Ishikawa (cell line): ENCODE measurements at regions not wholly inside any gene's neighbourhood (a gene's known extent, or its start where the extent isn't known, plus 50 kb on each side); places are given as distances from the start of the nearest gene placed in this dataset.

Source experiments
- CREB1 ChIP-seq: IDR thresholded peaks from 2 replicates; pipeline ENCODE4 v1.6.1; 2012; ENCODE audit warnings: low read depth
- EGR1 ChIP-seq: IDR thresholded peaks from 2 replicates; pipeline ENCODE4 v1.6.1; 2012
- EP300 ChIP-seq: IDR thresholded peaks from 2 replicates; pipeline ENCODE4 v1.6.1; 2012; ENCODE audit warnings: borderline replicate concordance
- FOXM1 ChIP-seq: IDR thresholded peaks from 2 replicates; pipeline ENCODE4 v1.6.1; 2012; ENCODE audit warnings: low read depth, borderline replicate concordance
- MAX ChIP-seq: IDR thresholded peaks from 2 replicates; pipeline ENCODE4 v1.6.1; 2012
- TAF1 ChIP-seq: IDR thresholded peaks from 2 replicates; pipeline ENCODE4 v1.6.1; 2012; ENCODE audit warnings: low read depth, mild to moderate bottlenecking

GRCh38 chr3:181885868-181886630, 174.3 kb downstream of the SOX2 start:
- TF ChIP-seq EP300 (no peak), EGR1 (no peak), FOXM1 (no peak), TAF1 (no peak), MAX (no peak), CREB1 (no peak)
